Testis (tissue), 2 donors: ENCODE measurements at regions not wholly inside any gene's neighbourhood (a gene's known extent, or its start where the extent isn't known, plus 50 kb on each side); places are given as distances from the start of the nearest gene placed in this dataset.

ENCODE experiments used
- DNase-seq: peaks from one replicate; pipeline ENCODE4 v3.0.0-alpha.2; 2019
- H3K27ac ChIP-seq, 2 donors: fragments of 200-600 bp; sonication (generic); one replicate each; pipeline ENCODE4 v1.5.1; 2019
- H3K27me3 ChIP-seq: fragments of 200-600 bp; sonication (generic); one replicate; pipeline ENCODE4 v1.5.1; 2019
- H3K36me3 ChIP-seq: fragments of 200-600 bp; sonication (generic); one replicate; pipeline ENCODE4 v1.5.1; 2017; ENCODE audit warnings: low read depth; ENCODE audit errors: missing control alignments
- H3K4me1 ChIP-seq: fragments of 200-600 bp; sonication (generic); one replicate; pipeline ENCODE4 v1.5.1; 2019
- H3K4me3 ChIP-seq, 2 donors: fragments of 200-600 bp; sonication (generic); one replicate each; pipeline ENCODE4 v1.5.1; 2017 to 2019
- H3K9me3 ChIP-seq: fragments of 200-600 bp; sonication (generic); one replicate; pipeline ENCODE4 v1.5.1; 2017
- POLR2A ChIP-seq: fragments of 450-650 bp; IDR thresholded peaks from one replicate; pipeline ENCODE4 v1.6.1; 2017; ENCODE audit warnings: antibody characterized with exemption, mild to moderate bottlenecking, moderate library complexity
- WGBS, 2 donors: methylation state at CpG; one replicate each; pipeline ENCODE4 v1.1.5; 2018; 5-methylcytosine and 5-hydroxymethylcytosine counted together
- intact Hi-C: fragments of 100-400 bp; cut with DNase I; formaldehyde crosslinking; loops from one replicate; pipeline ENCODE4 v1.15.1; 2023; ENCODE audit warnings: low total_unique reads
- TF ChIP-seq, protein P1 (sequence below), 3 experiments: fragments of 450-650 bp in 2 of 3; fragments of 200-600 bp in 1 of 3; sonication (generic) in 1 of 3; IDR thresholded peaks; one replicate each; pipeline ENCODE4 v1.5.1; 2016 to 2019; ENCODE audit warnings: antibody characterized with exemption in 3 of 3, mild to moderate bottlenecking in 2 of 3, moderate library complexity in 1 of 3

DNA sequence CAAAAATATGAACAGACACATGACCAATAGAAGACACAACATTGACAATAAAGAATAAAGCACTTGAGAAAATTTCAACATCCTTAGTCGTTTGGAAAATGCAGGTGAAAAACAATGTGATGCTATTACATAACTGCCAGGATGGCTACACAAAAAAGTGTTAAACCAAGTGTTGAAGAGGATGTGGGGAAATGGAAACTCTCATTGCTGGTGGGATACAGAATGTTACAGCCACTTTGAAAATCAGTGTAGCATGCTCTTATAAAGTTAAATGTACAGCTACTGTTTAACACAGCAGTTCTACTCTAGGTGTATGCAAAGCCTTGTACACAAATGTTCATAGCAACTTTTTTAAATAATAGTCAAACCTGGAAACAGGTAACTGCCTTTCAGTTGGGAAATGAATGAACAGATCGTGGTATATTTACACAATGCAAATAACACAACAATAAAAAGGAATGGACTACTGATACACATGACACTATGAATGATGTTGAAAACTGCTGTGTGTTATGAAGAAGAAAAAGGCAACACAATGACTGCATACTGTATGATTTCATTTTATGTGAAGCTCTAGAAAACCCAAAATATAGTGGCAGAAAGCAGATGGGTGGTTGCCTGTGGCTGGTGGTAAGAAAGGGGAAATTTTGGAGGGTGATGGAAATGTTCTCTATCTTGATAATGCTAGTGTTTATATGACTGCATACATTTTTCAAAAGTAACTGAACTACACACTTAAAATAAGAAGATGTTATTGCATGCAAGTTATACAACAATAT lies 102.2 kb upstream of the VIPR2 start:
- intact Hi-C loops, result no loop called here
- no peaks in the 10 kb centered on the region for H3K4me1 ChIP-seq
- H3K4me3 ChIP-seq, result no peak overlapping the region
- no peak for DNase-seq
- H3K9me3 ChIP-seq, result no peaks in the 10 kb centered on the region
- no peaks in the 10 kb centered on the region for H3K36me3 ChIP-seq
- H3K27ac ChIP-seq, result no peak overlapping the region
- TF ChIP-seq POLR2A, result no peak
- TF ChIP-seq, protein P1, sequence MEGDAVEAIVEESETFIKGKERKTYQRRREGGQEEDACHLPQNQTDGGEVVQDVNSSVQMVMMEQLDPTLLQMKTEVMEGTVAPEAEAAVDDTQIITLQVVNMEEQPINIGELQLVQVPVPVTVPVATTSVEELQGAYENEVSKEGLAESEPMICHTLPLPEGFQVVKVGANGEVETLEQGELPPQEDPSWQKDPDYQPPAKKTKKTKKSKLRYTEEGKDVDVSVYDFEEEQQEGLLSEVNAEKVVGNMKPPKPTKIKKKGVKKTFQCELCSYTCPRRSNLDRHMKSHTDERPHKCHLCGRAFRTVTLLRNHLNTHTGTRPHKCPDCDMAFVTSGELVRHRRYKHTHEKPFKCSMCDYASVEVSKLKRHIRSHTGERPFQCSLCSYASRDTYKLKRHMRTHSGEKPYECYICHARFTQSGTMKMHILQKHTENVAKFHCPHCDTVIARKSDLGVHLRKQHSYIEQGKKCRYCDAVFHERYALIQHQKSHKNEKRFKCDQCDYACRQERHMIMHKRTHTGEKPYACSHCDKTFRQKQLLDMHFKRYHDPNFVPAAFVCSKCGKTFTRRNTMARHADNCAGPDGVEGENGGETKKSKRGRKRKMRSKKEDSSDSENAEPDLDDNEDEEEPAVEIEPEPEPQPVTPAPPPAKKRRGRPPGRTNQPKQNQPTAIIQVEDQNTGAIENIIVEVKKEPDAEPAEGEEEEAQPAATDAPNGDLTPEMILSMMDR (IDR thresholded peaks at IDR 0.05), result no peak
- WGBS, 2 donors, result 32 to 52% methylated on average over 2 of the region's 2 CpGs
- no peaks in the 10 kb centered on the region for H3K27me3 ChIP-seq

DNA sequence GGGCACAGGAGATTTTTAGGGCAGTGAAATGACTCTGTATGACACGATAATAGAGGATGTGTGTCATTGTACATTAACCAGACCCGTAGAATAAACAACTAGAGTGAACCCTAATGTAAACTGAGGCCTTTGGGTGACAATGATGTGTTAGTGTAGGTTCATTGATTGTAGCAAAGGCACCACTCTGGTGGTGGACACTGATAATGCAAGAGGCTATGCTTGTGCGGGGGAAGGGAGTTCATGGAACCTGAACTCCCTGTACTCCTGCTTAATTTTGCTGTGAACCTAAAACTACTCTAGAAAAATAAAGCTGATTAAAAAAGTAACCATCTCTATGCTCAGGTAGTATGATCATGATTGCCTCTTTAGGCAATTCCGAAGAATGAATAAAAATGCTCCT lies 96.3 kb upstream of the VIPR2 start:
- intact Hi-C loops, result no loop called here
- no peaks in the 10 kb centered on the region for H3K4me1 ChIP-seq

DNA sequence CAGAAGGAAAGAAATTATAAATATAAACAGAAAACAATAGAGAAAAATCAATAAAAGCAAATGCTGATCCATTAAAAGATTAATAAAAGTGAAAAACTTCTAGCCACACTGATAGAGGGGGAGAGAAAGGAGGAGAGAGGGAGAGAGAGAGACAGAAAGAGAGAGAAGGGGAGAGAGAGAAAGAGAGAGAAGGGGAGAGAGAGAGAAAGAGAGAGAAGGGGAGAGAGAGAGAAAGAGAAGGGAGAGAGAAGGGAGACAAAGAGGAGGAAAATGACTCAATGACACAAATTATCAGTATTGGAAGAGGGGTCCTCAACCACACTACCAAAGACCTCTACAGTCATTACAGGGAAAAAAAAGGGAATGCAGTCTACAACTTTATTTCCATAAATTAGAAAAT lies 94.4 kb upstream of the VIPR2 start:
- Histone ChIP-seq H3K4me1 (no peaks in the 10 kb centered on the region), H3K9me3 (no peaks in the 10 kb centered on the region), H3K36me3 (no peaks in the 10 kb centered on the region), H3K4me3 (no peak overlapping the region), H3K27ac (no peak overlapping the region), H3K27me3 (no peaks in the 10 kb centered on the region)
- intact Hi-C loops, result no loop called here
- no peak for DNase-seq
- TF ChIP-seq, protein P1 (IDR thresholded peaks at IDR 0.05), result no peak
- no peak for TF ChIP-seq POLR2A

More for the DNA sequence above, 96.3 kb upstream of the VIPR2 start:
- Histone ChIP-seq H3K9me3 (no peaks in the 10 kb centered on the region), H3K36me3 (no peaks in the 10 kb centered on the region), H3K4me3 (no peak overlapping the region), H3K27ac (no peak overlapping the region), H3K27me3 (no peaks in the 10 kb centered on the region)
- DNase-seq, result no peak
- WGBS, 2 donors, result 87 to 88% methylated on average over 4 of the region's 4 CpGs
- TF ChIP-seq, protein P1 (IDR thresholded peaks at IDR 0.05), result no peak
- TF ChIP-seq POLR2A, result no peak

DNA sequence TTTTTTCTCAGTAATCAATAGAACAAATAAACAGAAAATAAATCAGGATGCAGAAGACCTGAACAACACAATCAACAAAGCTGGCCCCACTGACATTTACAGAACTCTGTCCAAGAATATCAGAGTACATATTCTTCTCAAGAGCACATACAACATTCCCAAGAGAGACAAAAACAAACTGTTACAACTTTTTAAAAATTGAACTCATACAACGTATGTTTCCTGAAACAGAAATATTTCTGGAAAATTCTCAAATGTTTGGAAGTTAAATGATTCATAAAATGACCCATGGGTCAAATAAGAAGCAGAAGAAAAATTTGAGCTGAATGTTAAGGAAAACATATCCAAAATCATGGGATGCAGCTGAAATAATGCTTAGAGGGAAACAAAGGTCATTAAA lies 93.9 kb upstream of the VIPR2 start:
- 41 to 45% methylated on average over 1 of the region's 1 CpG for WGBS, 2 donors
- TF ChIP-seq POLR2A, result no peak
- TF ChIP-seq, protein P1 (IDR thresholded peaks at IDR 0.05), result no peak
- intact Hi-C loops, result no loop called here
- H3K9me3 ChIP-seq, result no peaks in the 10 kb centered on the region
- no peak overlapping the region for H3K4me3 ChIP-seq
- DNase-seq, result no peak
- H3K36me3 ChIP-seq, result no peaks in the 10 kb centered on the region
- H3K4me1 ChIP-seq, result no peaks in the 10 kb centered on the region
- H3K27ac ChIP-seq, result no peak overlapping the region
- no peaks in the 10 kb centered on the region for H3K27me3 ChIP-seq

DNA sequence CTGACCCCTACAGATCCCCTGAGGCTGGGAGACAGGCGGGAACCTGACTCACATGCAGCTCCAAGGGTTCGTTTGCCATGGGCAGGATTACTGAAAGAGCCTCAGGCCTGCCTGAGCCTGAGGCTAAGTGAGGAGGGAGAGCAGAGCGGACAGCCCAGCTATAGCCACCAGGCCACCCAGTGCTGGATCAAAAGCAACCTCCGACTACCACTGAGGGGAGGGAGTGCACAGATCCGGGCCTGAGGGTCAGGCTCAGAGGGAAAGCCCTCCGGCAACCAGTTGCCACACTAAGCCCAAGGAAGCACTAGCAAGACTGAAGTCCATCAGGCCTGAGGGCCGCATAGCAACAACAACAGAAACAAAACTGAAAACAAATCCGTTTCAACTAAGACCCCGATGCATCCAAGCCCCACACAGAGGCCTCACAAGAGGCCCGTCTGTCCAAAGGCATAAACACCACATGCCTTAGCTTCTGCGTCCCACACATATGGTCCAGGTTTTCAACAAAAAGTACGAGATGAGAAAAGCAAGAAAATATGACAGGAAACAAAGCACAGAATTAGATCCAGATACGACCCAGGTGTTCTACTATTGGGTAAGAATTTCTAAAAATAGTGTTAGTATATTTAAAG lies 92.5 kb upstream of the VIPR2 start:
- H3K4me1 ChIP-seq, result no peaks in the 10 kb centered on the region
- no peaks in the 10 kb centered on the region for H3K9me3 ChIP-seq
- no peak overlapping the region for H3K4me3 ChIP-seq
- WGBS, 2 donors, result 87% methylated on average over 12 to 13 of the region's 13 CpGs
- no peak overlapping the region for H3K27ac ChIP-seq
- TF ChIP-seq POLR2A, result no peak
- TF ChIP-seq, protein P1 (IDR thresholded peaks at IDR 0.05), result no peak
- no peaks in the 10 kb centered on the region for H3K27me3 ChIP-seq
- H3K36me3 ChIP-seq, result no peaks in the 10 kb centered on the region
- intact Hi-C loops, result no loop called here
- DNase-seq, result no peak
